Gastroesophageal sphincter (tissue), 4 donors: ENCODE measurements at regions not wholly inside any gene's neighbourhood (a gene's known extent, or its start where the extent isn't known, plus 50 kb on each side); places are given as distances from the start of the nearest gene placed in this dataset.

Source experiments
- ATAC-seq: fragments of 150-250 bp; one replicate; pipeline ENCODE4 v1.9.1; 2016; ENCODE audit warnings: mild to moderate bottlenecking, moderate library complexity
- H3K27ac ChIP-seq, 4 donors: fragments of 200-600 bp; sonication (generic) in 3 of 4; 1 replicate in 3 of 4; 2 replicates in 1 of 4; pipeline ENCODE4 v1.5.1; 2016 to 2019
- H3K27me3 ChIP-seq: fragments of 200-600 bp; sonication (generic); one replicate; pipeline ENCODE4 v1.5.1; 2019
- H3K36me3 ChIP-seq, 2 donors: fragments of 200-600 bp; sonication (generic); one replicate each; pipeline ENCODE4 v1.5.1; 2019; ENCODE audit warnings: control low read depth in 1 of 2
- H3K4me1 ChIP-seq, 3 donors: fragments of 200-600 bp; sonication (generic); 1 replicate in 2 of 3; 2 replicates in 1 of 3; pipeline ENCODE4 v1.5.1; 2016 to 2019; ENCODE audit warnings: control low read depth in 2 of 3
- H3K4me3 ChIP-seq, 2 donors: fragments of 200-600 bp; sonication (generic); one replicate each; pipeline ENCODE4 v1.5.1; 2019; ENCODE audit warnings: mild to moderate bottlenecking in 1 of 2, moderate library complexity in 1 of 2
- H3K9me3 ChIP-seq, 3 donors: fragments of 200-600 bp; sonication (generic); one replicate each; pipeline ENCODE4 v1.5.1; 2017 to 2019; ENCODE audit warnings: control low read depth in 2 of 3
- CTCF ChIP-seq, 4 experiments: fragments of 200-600 bp in 2 of 4; fragments of 450-650 bp in 2 of 4; sonication (generic) in 1 of 4; IDR thresholded peaks; one replicate each; pipeline ENCODE4 v1.5.1; 2017 to 2019; ENCODE audit warnings: antibody characterized with exemption in 4 of 4, mild to moderate bottlenecking in 2 of 4, moderate library complexity in 2 of 4
- EP300 ChIP-seq: sonication (generic); formaldehyde crosslinking; IDR thresholded peaks from one replicate; pipeline ENCODE4 v1.6.1; 2017; ENCODE audit warnings: antibody characterized with exemption, mild to moderate bottlenecking
- POLR2A ChIP-seq, 2 donors: fragments of 450-650 bp; IDR thresholded peaks; one replicate each; pipeline ENCODE4 v1.6.1; 2017; ENCODE audit warnings: antibody characterized with exemption in 2 of 2, mild to moderate bottlenecking in 2 of 2, moderate library complexity in 1 of 2
- POLR2AphosphoS5 ChIP-seq: sonication (generic); formaldehyde crosslinking; IDR thresholded peaks from one replicate; pipeline ENCODE4 v1.6.1; 2017; ENCODE audit warnings: antibody characterized with exemption
- WGBS, 2 donors: methylation state at CpG; one replicate each; pipeline ENCODE4 v1.1.5; 2018; ENCODE audit warnings: low coverage in 1 of 2; 5-methylcytosine and 5-hydroxymethylcytosine counted together

- no peak overlapping the region for H3K4me3 ChIP-seq
- 63 to 69% methylated on average over 2 to 5 of the region's 5 CpGs for WGBS, 2 donors
- no peaks in the 10 kb centered on the region for H3K9me3 ChIP-seq
- H3K27ac ChIP-seq, result no peak overlapping the region
- H3K4me1 ChIP-seq, result peaks cover 0 to 5% (median 0%) of the 10 kb centered on the region in 3 donors
- ATAC-seq, result no peak
- TF ChIP-seq EP300 (no peak), CTCF (IDR thresholded peaks at IDR 0.05) (no peak), POLR2AphosphoS5 (no peak), POLR2A (IDR thresholded peaks at IDR 0.05) (no peak)
- no peaks in the 10 kb centered on the region for H3K36me3 ChIP-seq
- H3K27me3 ChIP-seq, result no peaks in the 10 kb centered on the region
These were observed 200.5 kb upstream of the ARG1 start for GRCh38 chr6:131372535-131372934.

- ATAC-seq, result no peak
- WGBS, 2 donors, result 91% methylated on average over 6 to 7 of the region's 7 CpGs
- no peaks in the 10 kb centered on the region for H3K27me3 ChIP-seq
These were observed 195.8 kb upstream of the ARG1 start for GRCh38 chr6:131377112-131377705.

GRCh38 chr6:131378874-131379273 is 194.2 kb upstream of the ARG1 start:
- no peak overlapping the region for H3K4me3 ChIP-seq
- 83 to 100% methylated on average over 1 of the region's 1 CpG for WGBS, 2 donors
- no peaks in the 10 kb centered on the region for H3K36me3 ChIP-seq
- H3K4me1 ChIP-seq, result no peaks in the 10 kb centered on the region
- ATAC-seq, result no peak
- no peak overlapping the region for H3K27ac ChIP-seq
- peaks cover 13% of the 10 kb centered on the region for H3K27me3 ChIP-seq
- H3K9me3 ChIP-seq, result no peaks in the 10 kb centered on the region
- no peak for TF ChIP-seq CTCF (IDR thresholded peaks at IDR 0.05)
- no peak for TF ChIP-seq EP300
- no peak for TF ChIP-seq POLR2A (IDR thresholded peaks at IDR 0.05)
- TF ChIP-seq POLR2AphosphoS5, result no peak

More at GRCh38 chr6:131377112-131377705, 195.8 kb upstream of the ARG1 start:
- no peaks in the 10 kb centered on the region for H3K9me3 ChIP-seq
- TF ChIP-seq CTCF (IDR thresholded peaks at IDR 0.05), result no peak
- TF ChIP-seq POLR2AphosphoS5, result no peak
- TF ChIP-seq EP300, result no peak
- no peak for TF ChIP-seq POLR2A (IDR thresholded peaks at IDR 0.05)
- no peaks in the 10 kb centered on the region for H3K36me3 ChIP-seq
- no peaks in the 10 kb centered on the region for H3K4me1 ChIP-seq
- H3K27ac ChIP-seq, result no peak overlapping the region
- no peak overlapping the region for H3K4me3 ChIP-seq

GRCh38 chr6:131379948-131380347 is 193.1 kb upstream of the ARG1 start:
- Histone ChIP-seq H3K27me3 (peaks cover 13% of the 10 kb centered on the region), H3K9me3 (no peaks in the 10 kb centered on the region), H3K4me1 (no peaks in the 10 kb centered on the region), H3K4me3 (no peak overlapping the region), H3K36me3 (no peaks in the 10 kb centered on the region), H3K27ac (no peak overlapping the region)
- WGBS, 2 donors, result 69 to 76% methylated on average over 3 of the region's 3 CpGs
- no peak for ATAC-seq
- TF ChIP-seq EP300 (no peak), CTCF (IDR thresholded peaks at IDR 0.05) (no peak), POLR2AphosphoS5 (no peak), POLR2A (IDR thresholded peaks at IDR 0.05) (no peak)

GRCh38 chr6:131381052-131381708 is 191.8 kb upstream of the ARG1 start:
- ATAC-seq, result no peak

More at GRCh38 chr6:131381052-131381708, 191.8 kb upstream of the ARG1 start:
- Histone ChIP-seq H3K9me3 (no peaks in the 10 kb centered on the region), H3K27me3 (peaks cover 17% of the 10 kb centered on the region), H3K4me1 (no peaks in the 10 kb centered on the region), H3K27ac (no peak overlapping the region), H3K36me3 (no peaks in the 10 kb centered on the region), H3K4me3 (no peak overlapping the region)
- WGBS, 2 donors, result 23 to 25% methylated on average over 4 to 8 of the region's 9 CpGs
- TF ChIP-seq CTCF (IDR thresholded peaks at IDR 0.05), result no peak
- TF ChIP-seq POLR2A (IDR thresholded peaks at IDR 0.05), result no peak
- TF ChIP-seq EP300, result no peak
- no peak for TF ChIP-seq POLR2AphosphoS5
